ENCODE measurements at regions not wholly inside any gene's neighbourhood (a gene's known extent, or its start where the extent isn't known, plus 50 kb on each side); places are given as distances from the start of the nearest gene placed in this dataset.

GRCh38 chr1:101360506-101360905 is 123.7 kb downstream of the S1PR1 start:
- TF ChIP-seq TCF12 (IDR thresholded peaks at IDR 0.05; ENCODE audit: low read depth), result no peak
- TF ChIP-seq EP300 (IDR thresholded peaks at IDR 0.05; ENCODE audit: borderline replicate concordance), result no peak
- no peak for TF ChIP-seq FOXM1 (IDR thresholded peaks at IDR 0.05; ENCODE audit: borderline replicate concordance, low read depth)
- no peak for TF ChIP-seq TEAD4 (IDR thresholded peaks at IDR 0.05)
- no peak for TF ChIP-seq YY1 (IDR thresholded peaks at IDR 0.05; ENCODE audit: low read depth)

Measured in Ishikawa (cell line).